ENCODE measurements at regions not wholly inside any gene's neighbourhood (a gene's known extent, or its start where the extent isn't known, plus 50 kb on each side); places are given as distances from the start of the nearest gene placed in this dataset.

- H3K4me3 ChIP-seq (ENCODE audit: low read depth, low read length), result no peak overlapping the region
- TF ChIP-seq CTCF (IDR thresholded peaks at IDR 0.05; ENCODE audit: insufficient read depth, low read length, missing control alignments), result no peak
- no peak for DNase-seq (ENCODE audit: low read depth, low spot score)
- CTCF ChIA-PET, result no interaction called here
- POLR2A ChIA-PET, result no interaction called here
Observed at GRCh38 chr7:20267482-20267881, 50.3 kb upstream of the MACC1 start.

GRCh38 chr7:20268824-20269223, 51.6 kb upstream of the MACC1 start:
- TF ChIP-seq CTCF (IDR thresholded peaks at IDR 0.05; ENCODE audit: insufficient read depth, low read length, missing control alignments), result no peak
- ChIA-PET CTCF (interaction anchor here (1.5 kb wide), 1 partner anchor 13 kb away, joined by 3 read pairs; no protein-coding TSS in a partner anchor), POLR2A (no interaction called here)
- DNase-seq (ENCODE audit: low read depth, low spot score), result no peak
- no peak overlapping the region for H3K4me3 ChIP-seq (ENCODE audit: low read depth, low read length)

GRCh38 chr7:20269726-20270125, 52.5 kb upstream of the MACC1 start:
- no peak overlapping the region for H3K4me3 ChIP-seq (ENCODE audit: low read depth, low read length)
- TF ChIP-seq CTCF (IDR thresholded peaks at IDR 0.05; ENCODE audit: insufficient read depth, low read length, missing control alignments), result no peak
- DNase-seq (ENCODE audit: low read depth, low spot score), result peak; percentile 54
- ChIA-PET POLR2A (no interaction called here), CTCF (no interaction called here)

- TF ChIP-seq CTCF (IDR thresholded peaks at IDR 0.05; ENCODE audit: insufficient read depth, low read length, missing control alignments), result no peak
- ChIA-PET POLR2A (no interaction called here), CTCF (no interaction called here)
- DNase-seq (ENCODE audit: low read depth, low spot score), result no peak
- H3K4me3 ChIP-seq (ENCODE audit: low read depth, low read length), result no peak overlapping the region
Observed at GRCh38 chr7:20270371-20270770, 53.2 kb upstream of the MACC1 start.

- ChIA-PET POLR2A (no interaction called here), CTCF (no interaction called here)
- TF ChIP-seq CTCF (IDR thresholded peaks at IDR 0.05; ENCODE audit: insufficient read depth, low read length, missing control alignments), result no peak
- no peak for DNase-seq (ENCODE audit: low read depth, low spot score)
- no peak overlapping the region for H3K4me3 ChIP-seq (ENCODE audit: low read depth, low read length)
Observed at GRCh38 chr7:20270867-20271266, 53.7 kb upstream of the MACC1 start.

GRCh38 chr7:20275637-20276036, 55.1 kb upstream of the ITGB8 start:
- no peak for TF ChIP-seq CTCF (IDR thresholded peaks at IDR 0.05; ENCODE audit: insufficient read depth, low read length, missing control alignments)
- ChIA-PET POLR2A (no interaction called here), CTCF (interaction anchor here (0.9 kb wide), 1 partner anchor 9 kb away, joined by 4 read pairs; no protein-coding TSS in a partner anchor)
- no peak overlapping the region for H3K4me3 ChIP-seq (ENCODE audit: low read depth, low read length)
- no peak for DNase-seq (ENCODE audit: low read depth, low spot score)
